ENCODE measurements at regions not wholly inside any gene's neighbourhood (a gene's known extent, or its start where the extent isn't known, plus 50 kb on each side); places are given as distances from the start of the nearest gene placed in this dataset.
"Not testable (repeated sequence)": the region's sequence is repeated elsewhere in the genome, so short reads cannot be mapped to it uniquely, and the experiment has no call there.

DNA sequence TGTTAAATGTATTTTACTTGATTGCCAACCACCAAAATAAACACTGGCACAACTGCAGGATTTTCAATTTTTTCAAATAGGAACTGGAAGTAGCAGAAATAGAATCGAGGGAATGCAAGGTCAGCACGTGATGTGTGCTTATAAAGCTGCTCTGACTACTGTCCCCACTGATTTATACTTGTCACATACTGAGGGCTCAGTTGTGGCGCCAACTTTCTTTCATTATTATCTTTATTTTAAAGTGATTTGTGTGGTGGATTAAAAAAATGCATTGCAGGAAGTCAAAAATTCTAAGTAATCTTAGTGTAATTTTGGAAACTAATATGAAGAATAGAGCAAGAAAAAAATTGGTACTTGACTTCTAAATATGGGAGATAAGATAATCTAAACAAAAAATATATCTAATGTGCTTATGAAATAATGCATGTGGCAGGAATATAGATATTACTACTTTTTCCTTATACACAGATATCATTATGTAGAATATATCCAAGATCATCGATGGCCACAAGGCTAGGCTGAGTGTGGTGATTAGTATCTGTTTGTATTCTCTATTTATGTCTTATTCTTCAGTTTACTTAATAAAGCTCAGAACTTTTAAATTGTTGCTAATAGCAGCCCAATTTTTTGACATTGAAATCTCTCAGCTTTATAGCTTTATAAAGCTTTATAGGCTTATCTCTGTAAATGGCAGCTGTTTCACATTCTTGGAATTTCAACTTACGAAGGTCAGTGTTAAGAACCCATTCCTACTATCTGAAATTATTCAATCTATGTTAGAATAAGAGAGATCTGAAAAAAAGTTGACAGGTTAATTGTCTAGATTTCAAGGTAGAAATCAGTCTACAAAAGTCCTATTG is 404.5 kb upstream of the ADAMTS5 start:
- no peak for DNase-seq (ENCODE audit: low read depth in 3 of 3, low spot score in 1 of 3)

DNA sequence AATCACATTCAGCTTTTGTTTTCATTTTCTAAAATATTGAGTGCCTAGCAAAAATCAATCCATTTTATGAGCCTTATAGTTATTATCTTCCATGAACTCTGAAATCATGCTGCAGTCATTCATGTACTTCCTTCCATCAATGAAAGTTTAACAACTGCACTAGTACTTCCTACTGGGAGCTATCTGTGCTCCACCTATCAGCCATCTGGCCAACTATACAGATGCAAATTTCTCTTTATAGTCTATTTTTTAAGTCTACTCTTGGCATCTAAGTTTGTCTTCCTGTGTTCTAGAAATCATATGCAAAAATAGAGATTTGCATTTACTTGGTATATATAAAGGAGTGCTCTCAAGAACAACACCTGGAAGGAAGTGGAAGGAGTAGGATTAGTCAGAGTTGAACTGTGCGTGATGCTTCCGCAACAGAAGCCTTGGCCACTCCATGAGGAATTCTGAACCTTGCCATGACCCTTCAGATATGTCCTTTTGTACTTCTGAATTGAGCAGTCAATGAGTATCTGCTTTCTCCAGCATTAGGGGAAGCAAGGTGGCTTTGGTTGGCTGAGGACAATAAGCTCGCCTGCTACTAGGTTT is 403.2 kb upstream of the ADAMTS5 start:
- DNase-seq (ENCODE audit: low read depth in 3 of 3, low spot score in 1 of 3): no peak

DNA sequence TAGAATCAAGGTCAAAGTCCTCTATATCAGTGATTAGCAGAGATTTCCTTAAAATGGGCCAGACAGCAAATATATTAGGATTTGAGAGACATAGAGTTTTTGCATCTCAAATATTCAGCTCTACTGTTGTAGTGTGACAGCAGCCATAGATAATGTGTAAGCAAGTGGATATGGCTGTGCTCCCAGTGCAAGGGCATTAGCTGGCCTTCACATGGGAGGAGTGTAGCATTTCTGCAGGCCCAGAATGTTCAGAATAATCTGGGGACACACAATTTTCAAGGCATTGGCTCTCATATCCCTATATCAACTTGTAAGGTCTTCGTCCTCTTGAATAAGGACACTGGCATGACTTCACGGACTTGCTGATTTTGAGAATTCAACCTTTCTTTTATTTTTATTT is 402.3 kb upstream of the ADAMTS5 start:
- no peak for DNase-seq (ENCODE audit: low read depth in 3 of 3, low spot score in 1 of 3)

DNA sequence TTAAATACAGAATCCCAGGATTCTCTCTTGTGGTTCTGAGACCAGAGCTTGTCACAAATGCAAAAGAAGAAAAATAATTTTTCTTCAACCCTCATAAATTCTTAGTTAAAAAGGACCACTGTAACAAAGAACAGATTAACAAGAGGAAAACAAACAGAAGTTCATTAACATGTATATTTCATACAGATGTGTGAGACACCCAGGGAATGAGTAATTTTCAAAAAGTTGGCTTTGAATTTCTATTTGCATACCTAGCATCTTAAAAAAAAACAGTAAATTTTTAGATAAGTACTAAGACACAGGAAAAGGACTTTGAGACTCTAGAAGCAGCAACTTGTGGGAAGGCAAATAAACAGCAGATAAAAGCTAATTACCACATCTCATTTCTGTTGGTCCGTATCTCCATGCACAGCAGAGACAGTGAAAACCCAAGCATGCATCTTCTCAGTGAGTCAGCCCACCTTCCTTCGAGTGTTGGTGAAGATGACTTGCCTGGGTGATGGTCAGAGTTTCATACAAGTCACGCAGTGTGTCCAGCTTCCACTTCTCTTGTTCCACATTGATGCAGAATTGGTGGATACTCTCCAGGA is 399.9 kb upstream of the ADAMTS5 start:
- no peak for DNase-seq (ENCODE audit: low read depth in 3 of 3, low spot score in 1 of 3)

DNA sequence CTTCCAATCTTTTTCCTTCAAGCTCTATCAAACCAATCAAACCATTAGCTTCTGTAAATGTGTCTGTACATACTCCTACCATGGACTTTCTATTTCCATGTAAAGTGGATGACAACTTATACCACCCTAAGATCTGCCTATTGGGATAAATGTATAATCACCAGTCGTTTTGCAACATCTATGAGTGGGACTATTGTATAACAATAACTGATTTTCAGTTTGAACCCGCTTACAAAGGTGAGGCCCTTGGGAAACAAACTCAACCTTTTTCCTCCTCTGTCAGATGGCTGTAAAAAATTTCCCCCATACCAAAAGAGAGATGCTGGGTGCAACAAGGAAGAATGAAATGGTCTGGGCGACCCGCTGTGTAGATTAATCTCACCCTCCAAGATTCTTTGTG is 399.1 kb upstream of the ADAMTS5 start:
- DNase-seq (ENCODE audit: low read depth in 3 of 3, low spot score in 1 of 3): no peak

DNA sequence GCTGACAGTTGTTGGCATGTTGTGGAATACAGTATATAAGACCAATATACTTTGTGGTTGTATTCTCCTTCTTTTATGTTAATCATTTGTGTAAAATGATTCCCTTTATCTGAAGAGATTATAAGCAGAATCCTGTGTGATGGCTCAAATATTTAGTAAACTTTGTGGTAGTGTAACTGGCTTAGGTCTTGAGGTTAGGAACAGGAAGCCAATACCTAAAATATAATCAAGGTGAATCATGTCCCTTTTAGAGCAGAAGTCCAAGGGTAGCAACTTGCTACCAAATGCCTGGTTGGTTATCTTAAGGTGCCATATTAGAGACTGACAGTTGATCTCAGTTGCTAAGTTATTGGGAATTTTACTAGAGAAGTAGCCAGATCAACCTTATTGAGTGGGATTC is 398.5 kb upstream of the ADAMTS5 start:
- no peak for DNase-seq (ENCODE audit: low read depth in 3 of 3, low spot score in 1 of 3)

DNA sequence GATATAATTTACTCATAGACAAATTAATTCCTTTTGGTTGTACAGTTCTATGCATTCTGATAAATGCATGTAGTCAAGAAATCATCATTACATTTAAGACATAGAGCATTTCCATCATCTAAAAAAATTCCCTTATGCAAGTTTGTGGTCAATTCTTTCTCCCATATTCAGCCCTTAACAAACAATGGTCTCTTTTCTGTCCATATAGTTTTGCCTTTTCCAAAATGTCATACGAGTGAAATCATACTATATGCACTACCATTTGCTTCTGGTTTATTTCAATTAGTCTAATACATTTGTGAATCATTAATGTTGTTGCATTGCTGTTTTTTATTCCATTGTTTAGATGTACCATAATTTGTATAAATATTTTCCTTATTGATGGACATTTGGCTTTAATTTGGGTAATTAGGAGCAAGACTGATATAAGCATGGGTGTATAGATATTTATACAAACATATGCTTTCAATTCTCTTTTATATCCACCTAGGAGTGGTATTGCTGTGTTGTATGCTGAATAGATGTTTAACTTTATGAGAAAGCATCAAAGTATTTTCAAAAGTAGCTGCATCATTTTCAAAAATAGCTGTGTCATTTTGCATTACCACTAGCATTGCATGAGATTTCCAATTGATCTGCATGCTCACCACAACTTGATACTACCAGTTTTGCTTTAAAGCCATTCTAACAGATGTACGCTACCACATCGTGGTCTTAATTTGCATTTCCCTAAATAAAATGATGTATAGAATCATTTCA is 397.0 kb upstream of the ADAMTS5 start:
- no peak for DNase-seq (ENCODE audit: low read depth in 3 of 3, low spot score in 1 of 3)

DNA sequence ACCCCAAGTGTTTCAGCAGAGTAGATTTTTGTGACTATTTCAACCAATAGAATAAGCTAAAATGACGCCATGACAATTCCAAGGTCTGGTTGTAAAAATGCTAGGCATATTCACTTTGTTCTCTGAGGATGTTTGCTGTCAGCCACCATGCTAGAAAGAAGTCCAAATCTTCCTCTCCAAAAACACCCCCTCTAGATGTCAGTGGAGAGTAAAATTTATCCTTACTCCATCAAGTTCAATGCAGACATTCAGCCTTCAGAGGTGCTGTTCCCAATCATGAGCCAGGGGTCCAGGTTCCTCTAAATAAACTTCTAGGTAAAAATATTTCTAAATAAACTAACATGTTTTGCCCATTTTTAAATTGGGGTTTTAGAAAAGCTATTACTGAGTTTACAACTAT is 395.4 kb upstream of the ADAMTS5 start:
- DNase-seq (ENCODE audit: low read depth in 3 of 3, low spot score in 1 of 3): no peak

DNA sequence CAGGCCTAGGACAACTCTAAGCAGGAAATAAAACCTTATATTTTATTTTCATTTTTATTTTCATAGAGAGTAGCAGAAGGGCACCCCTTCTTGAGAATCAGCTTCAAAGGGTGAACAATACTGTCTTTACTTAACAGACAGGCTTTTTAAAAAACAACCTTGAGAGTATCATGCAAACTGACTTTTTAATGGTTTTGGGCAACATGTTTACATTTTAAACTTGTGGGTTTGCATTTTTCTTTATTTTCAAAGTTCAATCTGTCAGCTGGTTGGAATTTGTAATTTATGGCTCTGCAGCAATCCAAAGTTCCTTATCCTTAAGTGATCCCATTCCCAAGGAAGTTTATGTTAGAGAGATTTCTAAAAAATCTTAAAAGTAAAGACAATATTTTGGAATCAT is 392.3 kb upstream of the ADAMTS5 start:
- DNase-seq (ENCODE audit: low read depth in 3 of 3, low spot score in 1 of 3): no peak

DNA sequence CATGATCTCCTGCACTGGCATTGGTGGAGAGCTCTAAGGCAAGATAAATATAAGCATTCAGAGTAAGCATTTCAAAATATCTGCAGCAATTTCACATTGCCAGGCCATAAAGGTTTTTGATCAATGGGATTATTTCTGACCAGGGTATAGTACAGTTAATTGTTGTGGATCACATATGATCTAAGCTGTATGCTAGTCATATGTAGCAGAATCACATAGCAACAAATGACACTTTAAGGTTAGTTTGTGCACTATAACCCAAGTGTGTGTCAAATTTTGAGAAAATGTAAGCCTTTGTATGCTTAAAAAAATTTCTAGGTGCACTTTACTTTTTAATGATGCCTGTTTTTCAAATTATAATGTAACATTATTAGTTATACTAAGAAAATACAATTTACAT is 386.0 kb upstream of the ADAMTS5 start:
- no peak for DNase-seq (ENCODE audit: low read depth in 3 of 3, low spot score in 1 of 3)

DNA sequence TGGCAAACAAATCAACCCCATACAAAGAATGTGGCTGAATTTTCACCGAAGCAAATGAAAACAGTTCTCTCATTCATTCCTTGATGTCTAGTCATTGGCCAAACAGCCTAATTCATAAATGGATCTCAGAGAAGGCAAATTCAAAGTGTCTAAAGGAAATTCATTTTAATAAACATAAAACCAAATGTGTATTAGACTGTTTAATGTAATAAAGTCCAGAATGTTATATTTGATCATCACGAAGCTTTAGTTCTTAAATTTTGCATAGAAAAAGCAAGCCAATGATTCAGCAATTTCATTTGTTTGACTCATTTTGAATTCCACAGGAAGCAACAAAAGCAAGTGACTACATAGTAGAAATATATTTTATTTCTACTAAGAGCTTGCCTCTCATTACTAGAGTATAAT is 379.2 kb upstream of the ADAMTS5 start:
- no peak for DNase-seq (ENCODE audit: low read depth in 3 of 3, low spot score in 1 of 3)

DNA sequence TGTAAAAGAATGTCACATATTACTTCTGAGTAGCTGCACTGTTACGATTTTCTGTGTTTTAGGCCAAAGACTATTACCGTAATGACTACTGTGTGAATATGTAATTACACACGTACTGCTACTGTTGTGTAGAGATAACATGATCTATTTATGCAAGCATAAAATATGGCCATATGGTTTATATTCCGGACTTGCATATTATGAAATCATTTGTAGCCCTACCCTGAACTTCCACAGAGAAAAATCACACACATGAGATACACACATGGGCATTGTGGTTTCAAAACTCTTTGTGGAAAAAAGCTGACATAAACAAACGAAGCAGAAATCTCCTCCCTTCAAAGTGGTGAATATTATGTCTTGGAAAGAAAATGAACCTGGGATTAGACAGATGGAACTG is 373.0 kb upstream of the ADAMTS5 start:
- DNase-seq (ENCODE audit: low read depth in 3 of 3, low spot score in 1 of 3): no peak

DNA sequence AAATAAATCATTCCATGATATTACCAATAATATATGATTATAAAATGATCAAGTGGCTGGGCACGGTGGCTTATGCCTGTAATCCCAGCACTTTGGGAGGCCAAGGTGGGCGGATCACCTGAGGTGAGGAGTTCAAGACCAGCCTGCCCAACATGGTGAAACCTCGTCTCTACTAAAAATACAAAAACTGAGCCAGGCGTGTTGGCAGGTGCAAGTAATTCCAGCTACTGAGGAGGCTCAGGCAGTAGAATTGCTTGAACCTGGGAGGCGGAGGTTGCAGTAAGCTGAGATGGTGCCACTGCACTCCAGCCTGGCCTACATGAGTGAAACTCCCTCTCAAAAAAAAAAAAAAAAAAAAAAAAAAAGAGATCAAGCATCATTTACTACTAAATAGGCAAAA is 371.1 kb upstream of the ADAMTS5 start:
- not testable (repeated sequence) for DNase-seq (ENCODE audit: low read depth in 3 of 3, low spot score in 1 of 3)

DNA sequence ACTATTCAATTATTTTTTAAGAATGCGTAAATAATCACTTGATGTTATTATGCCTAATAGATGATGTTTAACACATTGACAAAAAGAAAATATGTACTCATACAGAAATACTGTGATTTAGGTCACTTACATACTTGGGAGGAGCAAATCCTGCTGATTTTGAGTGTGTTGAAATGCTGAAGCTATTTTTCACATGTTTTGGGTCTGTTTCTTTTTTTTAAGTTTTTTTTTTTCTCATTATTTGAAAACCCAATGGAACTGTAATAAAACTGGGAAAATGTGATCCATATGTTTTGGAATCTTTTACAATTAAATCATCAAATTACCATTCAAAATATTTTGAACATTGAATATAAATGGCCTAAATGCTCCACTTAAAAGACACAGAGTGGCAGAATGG is 366.2 kb upstream of the ADAMTS5 start:
- no peak for DNase-seq (ENCODE audit: low read depth in 3 of 3, low spot score in 1 of 3)

DNA sequence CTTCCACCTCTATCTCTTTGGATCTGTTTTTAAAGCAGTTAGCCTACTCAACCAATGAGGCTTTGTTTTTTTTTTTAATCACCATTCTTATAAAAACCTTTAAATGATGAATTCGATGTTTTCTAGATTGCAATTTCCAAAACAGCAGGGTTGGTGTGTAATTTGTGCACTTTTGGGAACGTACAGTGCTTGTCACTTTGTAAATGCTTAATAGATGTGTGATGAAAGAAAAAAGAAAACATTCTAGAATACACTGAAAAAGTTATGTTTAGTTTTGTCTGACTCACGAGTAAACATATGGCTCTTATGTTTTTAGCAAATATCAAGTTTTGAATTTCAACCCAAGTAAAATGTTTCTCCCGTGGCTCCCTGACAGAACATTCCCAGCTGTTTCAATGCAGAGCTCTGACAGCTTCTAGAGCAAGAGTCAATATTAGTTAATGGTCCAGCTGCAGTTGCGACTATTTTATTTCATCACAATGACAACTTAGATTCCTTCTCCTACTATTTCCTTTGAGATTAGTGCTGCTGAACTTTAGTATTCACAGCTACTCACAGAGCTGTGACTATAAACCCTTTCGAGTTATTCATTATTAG is 362.5 kb upstream of the ADAMTS5 start:
- no peak for DNase-seq (ENCODE audit: low read depth in 3 of 3, low spot score in 1 of 3)

DNA sequence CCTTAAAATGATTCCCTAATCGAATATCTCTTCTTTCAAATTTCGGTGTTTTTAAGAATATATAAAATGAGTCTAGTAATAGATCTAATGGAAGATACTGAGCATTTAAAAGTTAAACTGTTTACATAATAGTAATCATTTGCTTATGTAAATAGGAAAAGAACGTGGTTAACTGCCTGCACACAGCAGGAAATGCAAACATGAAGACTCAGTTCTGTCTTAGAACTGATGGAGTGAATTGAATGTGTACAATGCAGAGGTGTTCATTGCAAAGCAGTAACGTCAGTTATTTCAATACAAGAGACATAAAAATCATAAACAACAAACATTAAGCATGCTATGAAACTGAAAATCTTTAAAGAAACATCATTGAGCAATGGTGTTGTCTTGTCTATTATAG is 359.4 kb upstream of the ADAMTS5 start:
- DNase-seq (ENCODE audit: low read depth in 3 of 3, low spot score in 1 of 3): no peak

DNA sequence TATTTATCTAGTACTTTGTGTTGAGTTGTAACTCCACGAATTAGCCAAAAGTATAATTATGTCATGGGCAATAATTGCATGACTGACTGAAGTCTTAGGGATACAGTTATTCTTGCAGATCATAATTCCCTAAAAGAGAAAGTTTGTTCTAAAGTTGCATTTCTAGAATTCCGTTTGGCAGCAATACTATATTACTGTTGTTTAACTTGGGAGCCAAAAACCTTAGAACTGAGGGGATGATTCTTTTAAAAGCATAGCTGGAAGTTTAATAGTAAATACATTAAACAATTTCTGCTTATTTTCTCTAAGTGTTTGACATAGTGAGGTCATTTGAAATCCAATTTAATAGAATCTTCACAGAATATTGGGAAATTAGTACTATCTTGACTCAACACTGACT is 356.4 kb upstream of the ADAMTS5 start:
- no peak for DNase-seq (ENCODE audit: low read depth in 3 of 3, low spot score in 1 of 3)

DNA sequence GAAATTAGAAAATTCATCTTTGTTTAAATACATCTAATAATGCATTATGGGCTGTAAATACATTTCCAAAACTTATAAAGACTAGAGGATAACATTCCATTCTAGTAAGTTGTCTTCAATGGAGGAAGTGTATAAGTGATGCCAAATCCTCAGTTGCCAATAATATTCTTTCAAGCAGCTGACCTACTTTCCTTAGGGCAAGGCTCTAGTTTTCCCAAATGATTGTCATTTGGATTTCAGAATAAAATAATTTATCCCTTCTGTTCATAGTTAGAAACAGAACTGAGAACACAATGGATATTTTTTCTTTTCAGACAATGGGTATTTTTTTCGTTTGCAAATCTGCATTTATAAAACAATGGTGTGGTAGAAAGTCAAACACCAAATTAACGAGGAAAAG is 354.9 kb upstream of the ADAMTS5 start:
- no peak for DNase-seq (ENCODE audit: low read depth in 3 of 3, low spot score in 1 of 3)

DNA sequence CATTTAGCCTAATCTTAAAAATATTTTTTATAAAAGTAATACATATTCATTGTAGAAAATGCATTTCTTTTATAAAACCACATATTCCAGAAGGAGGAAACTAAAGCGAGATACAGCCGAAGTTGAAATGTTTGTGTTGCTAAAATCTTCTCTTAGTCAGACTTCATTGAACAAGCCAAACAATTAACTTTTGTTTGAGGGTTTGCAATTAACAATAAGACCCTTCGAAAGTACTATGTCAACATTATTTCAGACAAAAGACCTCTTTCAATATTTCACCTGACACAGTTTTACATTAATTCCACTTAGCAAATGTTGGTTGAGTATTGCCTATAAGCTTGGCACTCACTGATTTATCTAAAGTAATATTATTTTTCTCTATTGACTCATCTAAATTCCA is 354.0 kb upstream of the ADAMTS5 start:
- DNase-seq (ENCODE audit: low read depth in 3 of 3, low spot score in 1 of 3): no peak

DNA sequence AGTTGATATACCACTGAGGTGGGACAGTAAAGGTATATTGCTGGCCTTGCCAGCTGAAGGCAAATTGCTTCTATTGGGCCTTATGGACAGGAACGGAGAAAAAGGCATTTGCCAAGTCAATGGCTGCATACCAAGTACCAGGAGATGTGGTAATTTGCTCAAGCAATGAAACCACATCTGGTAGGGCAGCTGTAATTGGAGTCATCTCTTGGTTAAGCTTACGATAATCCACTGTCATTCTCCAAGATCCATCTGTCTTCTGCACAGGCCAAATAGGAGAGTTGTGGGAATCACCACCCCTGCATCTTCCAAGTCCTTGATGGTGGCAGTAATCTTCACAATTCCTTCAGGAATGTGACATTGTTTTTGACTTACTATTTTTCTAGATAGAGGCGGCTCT is 350.7 kb upstream of the ADAMTS5 start:
- not testable (repeated sequence) for DNase-seq (ENCODE audit: low read depth in 3 of 3, low spot score in 1 of 3)

DNA sequence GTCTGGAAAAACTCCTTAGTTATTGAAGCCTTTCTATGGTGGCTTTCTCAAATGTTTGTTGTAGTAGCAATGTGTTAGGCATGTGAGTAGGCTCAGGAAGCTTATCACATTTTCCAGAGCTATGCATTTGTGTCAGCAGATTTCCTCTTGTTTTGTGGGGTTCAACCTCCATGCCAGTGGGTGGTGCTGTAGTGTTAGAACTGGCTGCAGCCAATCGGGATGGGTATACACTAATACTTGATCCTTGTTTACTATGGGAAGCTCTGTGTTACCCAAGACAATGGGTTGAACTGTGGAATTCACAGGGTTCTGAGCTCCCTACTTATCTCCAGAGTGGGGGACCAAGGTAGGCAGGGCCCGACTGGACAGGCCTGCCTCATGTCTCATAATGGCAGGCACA is 348.5 kb upstream of the ADAMTS5 start:
- DNase-seq (ENCODE audit: low read depth in 3 of 3, low spot score in 1 of 3): no peak

Measured in stimulated activated CD4-positive, alpha-beta T cell treated with anti-CD3 and anti-CD28 coated beads, TNF-alpha, amount 100 ng/mL, for 1 hour (primary cell).